HG03575 (cell line): ENCODE measurements at regions not wholly inside any gene's neighbourhood (a gene's known extent, or its start where the extent isn't known, plus 50 kb on each side); places are given as distances from the start of the nearest gene placed in this dataset.
"Not testable (repeated sequence)": the region's sequence is repeated elsewhere in the genome, so short reads cannot be mapped to it uniquely, and the experiment has no call there.

Source experiments
- ATAC-seq: cut with Tn5 transposase; IDR thresholded peaks from one replicate; pipeline ENCODE4 v1.9.1; 2021; ENCODE audit not compliant: unreplicated experiment, insufficient number of reproducible peaks, low FRiP score; ENCODE audit errors: extremely low read depth

DNA sequence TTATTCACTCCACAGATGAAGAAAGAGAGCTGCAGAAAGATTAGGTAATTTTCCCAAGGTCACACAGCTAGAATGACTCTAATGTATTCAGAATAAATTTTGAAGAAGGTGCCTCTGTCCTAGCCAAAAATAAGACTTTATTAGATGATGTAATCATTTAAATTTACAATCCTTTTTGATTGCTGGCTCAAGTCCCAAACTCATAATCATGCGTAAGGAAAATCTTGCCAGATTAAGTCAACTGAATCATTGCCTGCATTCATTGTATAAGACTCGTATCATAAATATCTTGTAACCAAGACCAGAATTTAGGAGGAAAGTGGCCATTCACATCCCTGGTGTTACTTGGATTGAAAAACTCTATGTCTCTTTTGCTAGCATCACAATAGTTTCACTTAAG, 53.1 kb upstream of the STK39 start:
- ATAC-seq: no peak

DNA sequence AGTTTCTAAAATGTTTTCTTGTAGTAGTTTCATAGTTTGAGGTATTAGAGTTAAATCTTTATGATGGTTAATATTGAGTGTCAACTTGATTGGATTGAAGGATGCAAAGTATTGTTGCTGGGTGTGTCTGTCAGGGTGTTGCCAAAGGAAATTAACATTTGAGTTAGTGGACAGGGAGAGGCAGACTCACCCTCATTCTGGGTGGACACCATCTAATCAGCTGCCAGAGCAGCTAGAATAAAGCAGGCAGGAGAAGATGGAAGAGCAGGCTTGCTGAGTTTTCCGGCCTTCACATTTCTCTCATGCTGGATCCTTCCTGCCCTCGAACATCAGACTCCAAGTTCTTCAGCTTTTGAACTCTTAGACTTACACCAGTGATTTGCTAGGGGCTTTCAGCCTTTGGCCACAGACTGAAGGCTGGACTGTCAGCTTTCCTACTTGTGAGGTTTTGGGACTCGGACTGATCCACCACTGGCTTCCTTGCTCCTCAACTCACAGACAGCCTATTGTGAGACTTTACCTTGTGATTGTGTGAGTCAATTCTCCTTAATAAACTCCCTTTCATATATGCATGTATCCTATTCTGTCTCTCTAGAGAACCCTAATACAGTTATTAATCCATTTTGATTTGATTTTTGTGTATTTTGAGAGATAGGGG, 56.8 kb upstream of the STK39 start:
- ATAC-seq: no peak

GRCh38 chr2:168307379-168307778, 60.0 kb upstream of the STK39 start:
- ATAC-seq: no peak

- ATAC-seq: no peak
Measured at GRCh38 chr2:168310580-168310979, 63.2 kb upstream of the STK39 start.

DNA sequence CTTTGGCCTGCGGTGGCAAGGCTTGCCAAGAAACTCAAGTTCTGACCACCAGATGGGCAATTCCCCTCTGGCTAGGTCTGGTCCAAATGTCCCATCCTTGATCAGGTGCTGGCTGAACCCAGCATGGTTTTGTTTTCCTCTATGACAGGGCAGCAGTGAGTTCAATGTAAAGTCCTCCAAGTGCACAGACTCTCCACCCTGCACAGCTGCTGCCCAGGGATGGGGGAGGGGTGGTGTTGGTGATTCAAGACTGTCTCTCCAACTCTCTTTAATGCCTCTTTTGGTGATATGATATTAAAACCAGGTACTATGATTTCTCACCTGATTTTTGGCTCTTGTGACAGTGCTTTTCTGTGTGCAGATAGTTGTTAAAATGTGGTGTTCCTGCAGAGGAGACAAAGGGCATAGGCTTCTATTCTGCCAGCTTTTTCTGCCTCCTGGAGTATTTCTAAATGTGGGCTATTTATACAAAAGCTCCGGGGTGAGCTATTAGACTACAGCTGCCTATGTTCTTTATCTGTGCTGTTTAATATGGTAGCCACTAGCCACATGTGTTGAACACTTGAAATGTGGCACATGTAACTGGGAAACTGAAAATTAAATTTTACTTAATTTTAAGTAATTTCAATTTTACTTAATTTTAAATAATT, 64.0 kb upstream of the STK39 start:
- no peak for ATAC-seq

GRCh38 chr2:168312036-168312822, 64.8 kb upstream of the STK39 start:
- ATAC-seq: no peak

GRCh38 chr2:168314236-168314635, 66.8 kb upstream of the STK39 start:
- ATAC-seq: no peak

DNA sequence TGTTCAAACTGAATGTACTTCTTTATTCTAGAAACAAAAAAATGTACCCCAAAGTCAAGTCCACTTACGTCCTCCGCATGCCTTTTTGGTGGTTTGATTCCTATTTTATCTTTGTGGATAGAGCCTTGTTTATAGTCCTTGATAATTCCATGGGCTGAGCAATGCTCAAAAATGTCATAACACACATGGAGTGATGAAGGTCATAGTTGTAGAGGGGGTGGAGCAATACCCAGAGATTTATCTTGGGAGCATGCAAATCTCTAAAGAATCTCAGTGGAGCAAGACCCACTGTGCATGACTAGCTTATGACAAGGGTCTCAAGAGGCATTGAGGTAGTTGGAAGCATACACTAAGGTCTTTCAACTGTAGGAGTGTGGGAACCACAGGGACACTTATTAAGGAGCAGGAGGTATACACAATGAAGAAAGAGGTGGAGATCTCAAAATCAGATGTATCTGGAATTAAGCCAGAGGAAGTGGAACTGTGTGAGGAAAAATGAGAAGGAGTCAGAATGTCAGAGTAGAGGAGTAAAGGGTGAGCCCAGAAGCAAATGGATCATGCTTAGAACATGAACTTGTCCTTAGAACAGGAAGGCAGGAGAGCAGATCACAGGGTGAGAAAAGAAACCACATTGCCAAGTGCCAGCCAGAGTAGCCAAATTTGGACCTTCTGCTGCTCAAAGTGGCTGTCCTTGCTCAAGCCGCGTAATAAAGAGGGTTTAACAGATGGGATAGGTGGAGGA, 68.1 kb upstream of the STK39 start:
- ATAC-seq: no peak

DNA sequence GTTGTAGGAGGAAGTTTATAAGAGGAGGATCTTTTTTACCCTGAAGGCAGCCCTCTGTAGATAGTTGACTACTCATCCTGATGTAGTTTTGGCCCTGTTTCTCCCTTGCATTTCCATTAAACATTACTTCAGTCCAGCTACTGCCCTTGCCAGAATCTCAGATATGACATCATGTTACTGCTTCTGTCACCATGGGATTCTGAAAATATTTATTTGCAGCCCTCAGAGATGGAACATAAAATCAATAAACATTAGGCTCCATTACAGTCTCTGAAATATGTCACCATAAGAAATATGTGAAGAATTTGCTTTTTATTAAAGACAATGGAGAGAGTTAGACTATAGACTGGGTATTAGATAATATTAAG, 68.7 kb upstream of the STK39 start:
- ATAC-seq: no peak

GRCh38 chr2:168317282-168317681, 69.9 kb upstream of the STK39 start:
- ATAC-seq: no peak

GRCh38 chr2:168320267-168320666, 72.9 kb upstream of the STK39 start:
- ATAC-seq: no peak

DNA sequence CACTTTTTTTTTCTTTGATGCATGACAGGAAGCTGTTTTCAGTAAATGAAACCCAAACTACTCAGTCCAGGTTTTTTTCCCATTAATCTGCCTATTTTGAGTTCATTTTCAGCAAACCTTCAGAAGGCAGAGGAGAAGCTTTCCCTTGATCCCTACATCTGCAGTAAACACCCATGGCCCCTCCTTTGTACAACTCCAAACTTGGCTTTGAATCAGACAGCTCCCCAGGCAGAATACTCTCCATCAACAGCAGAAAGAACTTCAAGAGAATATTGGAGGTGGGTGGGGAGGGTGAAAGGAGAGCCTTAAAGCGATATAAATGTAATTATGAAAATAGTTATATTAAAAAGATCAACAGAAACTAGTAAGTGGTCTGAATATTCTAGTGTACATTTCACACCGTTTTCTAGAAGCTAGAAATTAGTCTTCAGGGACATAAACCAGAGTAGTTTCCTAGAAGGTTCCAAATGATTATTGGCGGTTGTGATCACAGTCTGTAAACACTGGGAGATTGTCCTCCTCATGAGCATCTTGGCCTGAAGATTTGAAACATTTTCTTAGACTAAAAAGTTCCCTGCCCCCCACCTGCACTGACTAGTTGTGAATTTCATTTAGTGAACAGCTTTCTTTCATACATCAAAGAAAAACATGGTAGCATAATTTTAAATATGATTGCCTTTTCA, 75.1 kb upstream of the STK39 start:
- ATAC-seq: no peak

DNA sequence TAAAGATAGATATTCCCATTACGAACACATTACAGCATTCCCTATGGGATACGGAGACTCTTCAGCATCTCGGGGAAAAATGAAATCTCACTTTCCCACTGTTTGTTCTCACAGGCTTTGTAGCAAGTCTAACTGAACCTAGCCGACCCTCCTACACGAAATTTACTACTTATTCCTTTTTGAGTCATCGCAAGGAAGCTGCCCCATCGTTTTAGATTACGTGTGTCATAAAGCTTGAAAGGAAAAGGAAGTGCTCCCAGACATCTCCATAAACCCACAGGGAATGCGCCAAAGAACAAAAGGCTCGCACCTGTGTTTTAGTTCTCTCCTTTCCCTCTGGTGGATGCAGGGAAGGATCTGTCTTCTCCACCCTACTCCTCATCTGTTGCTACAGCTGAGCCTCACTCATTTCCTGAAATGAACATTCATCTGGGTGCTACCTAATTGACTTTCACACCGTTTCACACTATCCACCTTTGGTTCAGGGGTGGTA, 76.2 kb upstream of the STK39 start:
- ATAC-seq: no peak

GRCh38 chr2:168326572-168326971, 79.2 kb upstream of the STK39 start:
- ATAC-seq: no peak

DNA sequence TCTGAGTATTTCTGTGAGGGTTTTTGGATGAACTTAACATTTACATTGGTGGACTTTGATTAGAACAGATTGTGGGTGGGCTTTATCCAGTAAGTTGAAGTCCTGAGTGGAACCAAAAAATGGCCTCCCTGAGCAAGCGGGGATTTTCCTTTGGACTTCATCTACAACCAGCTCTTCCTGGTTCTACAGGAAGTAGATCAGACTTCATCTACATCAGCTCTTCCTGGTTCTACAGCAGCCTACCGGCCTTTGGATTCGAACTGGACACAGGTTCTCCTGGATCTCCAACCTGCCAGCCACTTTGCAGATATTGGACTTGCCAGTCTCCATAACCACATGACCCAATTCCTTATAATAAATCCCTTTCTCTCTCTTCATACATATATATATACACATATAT, 79.9 kb upstream of the STK39 start:
- no peak for ATAC-seq

GRCh38 chr2:168328421-168328820, 81.0 kb upstream of the STK39 start:
- ATAC-seq: no peak

DNA sequence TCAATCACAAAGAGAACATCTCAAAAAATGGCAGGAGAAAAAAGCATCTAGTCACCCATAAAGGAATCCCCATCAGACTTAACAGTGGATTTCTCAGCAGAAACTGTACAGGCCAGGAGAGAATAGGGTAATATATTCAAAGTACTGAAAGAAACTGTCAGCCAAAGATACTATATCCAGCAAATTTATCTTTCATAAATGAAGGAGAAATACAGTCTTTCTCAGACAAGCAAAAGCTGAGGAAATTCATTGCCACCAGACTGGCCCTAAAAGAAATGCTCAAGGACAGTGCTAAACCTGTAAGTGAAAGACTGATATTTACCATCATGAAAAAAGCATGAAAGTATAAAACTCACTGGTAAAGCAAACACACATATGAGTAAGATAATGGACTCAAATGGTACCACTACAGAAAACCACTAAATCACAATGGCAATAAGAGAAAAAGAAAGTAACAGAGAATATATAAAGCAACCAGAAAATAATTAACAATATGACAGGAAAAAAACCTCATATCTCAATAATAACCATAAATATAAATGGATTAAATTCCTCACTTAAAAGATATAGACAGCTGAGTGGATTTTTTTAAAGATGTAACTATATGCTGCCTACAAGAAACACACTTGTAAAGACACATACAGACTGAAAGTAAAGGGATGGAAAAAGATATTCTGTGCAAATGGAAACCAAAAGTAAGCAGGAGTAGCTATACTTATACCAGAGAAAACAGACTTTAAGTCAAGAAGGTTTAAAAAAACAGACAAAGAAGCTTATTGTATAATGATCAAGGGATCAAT, 83.4 kb upstream of the STK39 start:
- no peak for ATAC-seq

- not testable (repeated sequence) for ATAC-seq
Measured at GRCh38 chr2:168335254-168335653, 87.9 kb upstream of the STK39 start.
